GM21381 (cell line): ENCODE measurements at regions not wholly inside any gene's neighbourhood (a gene's known extent, or its start where the extent isn't known, plus 50 kb on each side); places are given as distances from the start of the nearest gene placed in this dataset.

Experiments
- ATAC-seq: cut with Tn5 transposase; IDR thresholded peaks from one replicate; pipeline ENCODE4 v1.9.1; 2021; ENCODE audit warnings: mild to moderate bottlenecking, moderate library complexity; ENCODE audit not compliant: unreplicated experiment

DNA sequence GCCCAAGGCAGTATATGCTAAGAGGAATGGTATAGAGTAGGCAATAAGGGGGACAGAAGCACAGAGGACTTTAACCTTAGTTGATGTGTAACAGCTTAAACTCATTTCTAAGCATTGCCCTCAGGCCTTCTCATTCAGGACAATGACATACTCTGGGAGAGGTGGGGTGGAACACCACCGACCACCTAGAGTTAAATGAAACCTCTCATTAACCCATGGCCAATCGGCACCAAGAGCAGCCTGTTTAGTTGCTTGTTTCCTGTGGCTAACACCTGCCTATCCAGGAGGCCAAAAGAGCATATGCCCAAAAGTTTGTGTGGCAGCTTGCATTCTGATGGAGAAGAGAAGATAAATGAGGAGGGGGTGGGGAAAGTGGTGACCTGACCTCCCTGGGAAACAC is 50.0 kb downstream of the PABIR2 start:
- ATAC-seq, result no peak

DNA sequence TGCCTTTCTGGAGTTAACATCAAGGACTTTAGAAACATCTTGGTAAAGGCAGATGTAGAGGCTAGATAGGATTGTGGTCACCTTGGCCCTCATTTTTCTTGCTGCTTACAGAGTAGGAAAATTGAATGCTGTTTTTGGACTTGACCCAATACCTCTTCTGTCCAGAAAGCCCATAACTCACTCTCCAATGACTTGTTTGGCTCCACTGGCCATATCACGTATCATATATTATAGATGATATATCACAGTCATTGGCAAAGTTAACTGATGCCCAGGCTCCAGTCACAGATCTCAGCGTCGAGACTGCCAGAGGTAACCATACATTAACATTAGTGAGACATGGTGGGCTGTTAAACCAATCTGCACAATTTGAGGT is 50.6 kb downstream of the PABIR2 start:
- no peak for ATAC-seq

DNA sequence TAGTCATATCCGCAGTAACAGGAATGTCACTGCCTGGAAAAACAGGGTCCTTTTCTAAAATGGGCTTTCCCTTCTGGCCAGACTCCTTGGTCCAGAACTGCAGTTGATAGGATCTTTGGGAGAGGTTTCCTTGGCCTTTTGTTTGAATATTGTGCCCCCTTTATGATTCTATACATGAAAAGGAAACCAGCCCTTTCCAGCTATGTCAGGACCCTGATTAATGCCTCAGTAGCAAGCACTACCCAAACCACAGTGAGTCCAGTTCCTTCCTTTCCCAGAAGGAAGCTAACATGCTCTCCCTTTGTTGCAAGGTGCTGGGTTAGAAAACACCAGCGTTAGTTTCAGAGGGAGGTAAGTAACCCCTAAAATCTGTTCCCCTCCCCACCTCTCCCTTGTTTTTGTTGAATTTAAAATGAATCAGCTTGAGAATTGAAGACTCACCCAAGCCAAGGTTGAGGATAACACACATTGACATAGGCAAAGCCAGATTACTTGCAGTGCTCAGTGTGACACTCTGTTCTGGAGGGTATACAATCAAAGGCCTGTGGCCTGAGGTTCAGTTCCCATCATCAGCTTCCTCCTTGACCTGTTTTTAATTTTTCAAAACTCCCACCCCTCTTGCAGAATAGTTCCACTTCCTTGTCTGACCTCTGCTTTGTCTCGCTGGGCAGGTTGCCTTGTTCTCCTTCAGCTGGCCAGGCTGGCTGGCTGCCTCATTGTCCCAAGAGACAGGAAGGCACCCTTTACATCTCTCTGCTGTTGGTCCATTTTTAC is 51.2 kb downstream of the PABIR2 start:
- ATAC-seq, result no peak

DNA sequence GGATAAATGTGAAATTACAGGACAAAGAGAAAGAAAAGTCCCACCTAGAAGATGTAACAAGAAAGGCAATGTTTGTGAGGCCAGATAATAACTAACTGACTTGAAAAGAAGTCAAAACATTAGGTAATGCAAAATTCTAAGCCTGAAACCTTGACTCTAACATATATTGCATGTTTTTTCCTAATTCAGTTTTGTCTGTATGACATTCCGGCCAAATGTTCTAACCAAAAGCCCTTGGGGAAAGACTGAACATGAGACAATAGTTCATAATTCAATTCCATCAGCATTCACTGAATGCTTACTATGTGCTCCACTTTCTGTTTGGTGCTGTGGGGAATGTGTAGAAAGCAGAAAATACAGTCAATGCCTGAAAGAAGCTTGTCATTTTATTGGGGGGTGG is 53.9 kb downstream of the PABIR2 start:
- no peak for ATAC-seq

DNA sequence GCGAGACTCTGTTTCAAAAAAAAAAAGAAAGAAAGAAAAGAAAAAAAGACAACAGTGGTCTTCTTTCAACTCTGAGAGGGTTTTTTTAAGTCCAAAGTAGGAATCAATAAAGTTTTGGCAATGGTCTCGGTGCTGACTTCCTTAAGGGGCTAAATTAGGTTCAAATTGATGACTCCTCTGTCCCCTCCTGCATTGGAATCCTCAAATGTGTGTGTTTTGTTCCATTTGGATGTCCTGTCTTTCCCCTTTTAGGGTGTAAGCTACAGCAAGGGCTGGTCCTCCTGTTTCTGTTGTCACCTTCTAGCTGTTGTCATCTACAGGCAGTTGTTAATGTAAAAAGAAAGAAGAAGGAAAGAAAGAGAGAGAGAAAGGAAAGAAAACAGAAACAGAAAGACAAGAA is 54.4 kb downstream of the PABIR2 start:
- no peak for ATAC-seq

DNA sequence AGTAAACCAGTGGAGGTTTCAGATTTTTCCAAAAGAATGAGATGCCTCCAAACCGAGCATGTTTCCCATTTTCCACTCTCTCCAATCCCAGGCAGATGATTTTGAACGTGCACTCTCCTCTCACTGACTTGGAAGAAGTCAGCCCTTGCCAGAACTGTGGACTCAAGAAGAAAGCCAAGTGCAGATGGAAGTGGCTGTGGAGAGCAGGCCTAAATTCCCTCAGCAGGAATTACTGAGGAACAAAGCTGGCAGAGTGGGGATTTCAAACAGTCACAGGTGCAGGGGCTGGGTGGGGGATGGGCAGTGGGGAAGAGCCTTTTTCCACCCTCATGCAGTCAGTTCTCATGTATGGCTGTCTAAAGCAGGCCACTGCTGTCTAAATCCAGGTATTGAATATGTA is 55.3 kb downstream of the PABIR2 start:
- no peak for ATAC-seq

DNA sequence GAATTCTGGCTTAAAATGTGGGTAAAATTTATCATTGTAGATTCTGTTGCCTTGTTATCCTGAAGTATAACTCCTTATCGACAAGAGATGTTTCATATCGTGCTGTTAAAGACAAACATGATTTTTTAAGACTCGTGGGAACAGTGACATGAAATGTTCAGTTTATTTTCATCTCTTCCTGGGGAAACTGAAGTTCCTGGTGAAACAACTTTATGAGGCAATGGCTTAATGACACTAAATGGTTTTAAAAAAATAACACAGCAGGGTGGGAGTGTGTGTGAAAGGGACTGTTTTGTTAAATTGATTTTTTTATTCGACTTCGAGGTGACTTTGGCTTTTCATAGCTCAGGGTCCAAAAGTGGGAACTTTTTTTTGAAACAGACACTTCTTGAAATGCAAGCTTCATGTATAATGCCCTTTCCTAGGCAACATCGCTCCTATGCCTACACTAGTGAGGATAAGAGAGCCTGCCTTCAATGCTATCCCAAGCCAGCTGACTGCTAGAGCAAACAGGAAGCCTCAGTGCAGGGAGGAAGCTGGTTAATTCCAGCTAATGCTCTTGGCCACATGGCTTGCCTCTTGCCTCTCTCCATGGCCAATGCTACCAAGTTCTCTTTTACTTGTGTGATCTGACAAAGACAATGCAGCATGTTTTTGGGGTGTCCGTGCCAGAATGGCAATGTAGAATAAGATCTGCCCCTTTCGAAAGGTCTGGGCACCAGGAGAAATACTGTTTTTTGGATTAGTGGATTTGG is 57.8 kb downstream of the PABIR2 start:
- ATAC-seq, result no peak

DNA sequence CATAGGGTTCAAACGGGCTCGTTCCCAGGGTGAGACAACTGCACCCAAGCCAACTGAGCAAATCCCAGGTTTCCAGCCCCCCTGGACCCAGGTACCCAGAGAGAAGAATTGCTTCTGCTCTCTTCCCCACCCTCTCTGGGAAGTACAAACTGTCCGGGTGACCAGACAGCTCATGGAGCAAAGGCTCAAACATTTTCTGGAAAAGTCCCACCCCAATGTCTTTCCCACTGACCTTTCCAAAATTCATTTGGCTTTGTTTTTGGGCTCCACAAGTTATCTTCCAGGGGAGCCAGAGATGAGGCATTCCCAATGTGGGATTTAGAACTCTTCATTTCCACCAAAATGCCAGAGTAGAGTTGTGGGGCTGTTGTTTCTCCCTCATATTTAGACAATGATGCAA is 58.6 kb downstream of the PABIR2 start:
- ATAC-seq, result no peak

DNA sequence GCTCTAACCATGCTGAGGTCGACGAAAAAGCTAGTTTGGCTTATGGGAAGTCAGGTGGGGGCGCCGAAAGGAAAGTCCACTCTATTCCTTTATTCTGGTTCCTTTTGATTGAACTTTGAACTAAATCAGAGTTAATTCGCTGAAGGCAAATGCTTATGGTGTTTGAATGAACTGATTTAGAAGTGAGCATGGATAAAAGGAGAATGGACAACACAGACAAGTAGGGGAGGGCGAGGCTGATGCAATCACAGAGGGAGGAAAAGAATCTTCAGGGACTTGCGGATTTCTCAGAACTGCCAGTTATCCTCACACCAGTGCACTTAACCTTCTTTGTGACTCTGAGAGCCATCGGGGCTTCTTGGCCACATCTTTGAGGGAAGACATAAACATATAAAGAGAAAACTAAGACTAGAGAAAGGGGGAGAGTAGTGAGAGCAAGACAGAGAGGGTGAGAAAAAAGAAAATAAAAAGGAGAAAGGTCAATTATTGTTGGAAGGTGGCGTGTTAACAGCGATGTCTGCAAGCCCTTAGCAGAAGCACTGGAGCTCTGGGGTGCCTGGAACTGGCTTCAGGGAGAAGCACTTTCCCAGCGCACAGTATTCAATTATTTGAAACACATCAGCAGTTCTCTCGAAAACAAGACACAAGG is 59.2 kb downstream of the PABIR2 start:
- no peak for ATAC-seq

DNA sequence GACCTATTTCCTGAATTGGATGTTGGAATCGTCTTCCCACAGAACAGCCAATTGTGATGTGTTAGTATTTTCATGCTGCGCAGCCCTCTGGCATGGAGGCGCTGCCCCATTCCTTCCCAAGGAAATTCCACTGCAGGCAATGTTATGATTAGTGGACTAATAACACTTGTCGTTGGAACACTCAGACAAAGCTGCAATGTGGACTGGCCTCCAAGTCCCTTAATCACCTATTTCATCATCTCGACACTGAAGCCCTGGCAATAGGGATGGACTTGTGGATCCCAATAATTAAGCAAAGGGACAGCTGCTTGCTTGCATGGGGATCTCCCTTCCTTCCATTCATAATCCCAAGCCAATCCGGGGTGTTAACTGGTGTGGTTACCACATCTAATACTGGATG is 59.9 kb downstream of the PABIR2 start:
- no peak for ATAC-seq

DNA sequence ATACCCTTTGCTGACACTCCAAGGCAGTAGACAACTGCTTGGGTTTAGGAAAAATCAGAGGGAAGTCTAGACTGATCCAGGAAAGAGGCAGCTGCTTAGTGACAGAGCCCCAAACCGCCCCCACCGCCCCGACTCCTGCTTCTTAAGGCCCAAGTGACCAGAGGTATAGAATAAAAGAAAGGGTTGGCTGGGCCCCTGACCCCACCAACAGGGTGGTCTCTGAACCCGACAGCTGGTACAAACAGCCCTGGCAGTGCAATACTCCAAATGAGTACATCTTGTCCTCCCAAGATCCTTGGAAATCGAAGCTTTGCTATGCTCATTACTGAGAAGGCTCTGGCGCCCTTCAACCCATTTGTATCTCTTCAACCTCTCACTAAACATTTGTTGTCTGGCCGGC is 60.6 kb downstream of the PABIR2 start:
- ATAC-seq, result no peak

DNA sequence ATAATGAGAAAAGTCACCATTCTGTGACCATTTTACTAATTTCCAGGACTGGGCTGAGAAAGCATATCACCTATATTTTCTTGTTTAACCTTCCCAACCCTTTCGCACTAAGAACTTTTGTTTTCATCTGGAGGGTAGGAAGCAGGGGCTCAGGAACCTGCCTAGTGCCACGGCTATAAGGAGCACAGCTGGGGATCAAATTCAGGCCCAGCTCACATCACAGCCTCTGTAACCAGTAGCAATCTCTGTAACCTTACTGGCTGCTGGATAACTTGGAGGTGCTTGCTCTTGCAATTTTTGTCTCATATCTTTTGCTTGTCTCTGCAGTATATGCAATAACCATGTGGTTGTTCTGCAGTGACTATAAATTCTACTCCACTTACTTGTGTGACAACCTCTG is 62.0 kb downstream of the PABIR2 start:
- no peak for ATAC-seq

DNA sequence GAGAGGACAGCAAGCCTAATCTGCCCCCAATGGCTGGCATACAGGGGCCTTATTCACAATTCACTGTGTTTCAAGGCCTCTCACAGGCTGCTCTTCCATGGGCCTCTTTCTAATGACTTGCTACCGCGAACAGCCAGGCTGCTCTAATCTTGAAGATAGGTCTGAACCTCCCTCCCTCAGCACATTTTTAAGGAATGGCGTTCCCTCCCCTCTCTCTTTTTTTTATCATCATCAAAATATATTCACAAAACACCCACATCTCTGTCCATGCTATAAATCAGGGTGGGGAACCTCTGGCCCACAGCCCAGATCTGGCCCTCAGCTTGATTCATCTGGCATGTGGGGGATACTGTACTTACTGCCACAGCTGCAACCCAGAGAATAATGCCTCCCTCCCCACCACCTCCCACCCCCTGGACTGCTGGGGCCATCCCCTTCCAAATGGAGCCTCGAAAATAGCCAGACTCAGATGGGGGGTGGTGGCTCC is 62.5 kb downstream of the PABIR2 start:
- no peak for ATAC-seq

DNA sequence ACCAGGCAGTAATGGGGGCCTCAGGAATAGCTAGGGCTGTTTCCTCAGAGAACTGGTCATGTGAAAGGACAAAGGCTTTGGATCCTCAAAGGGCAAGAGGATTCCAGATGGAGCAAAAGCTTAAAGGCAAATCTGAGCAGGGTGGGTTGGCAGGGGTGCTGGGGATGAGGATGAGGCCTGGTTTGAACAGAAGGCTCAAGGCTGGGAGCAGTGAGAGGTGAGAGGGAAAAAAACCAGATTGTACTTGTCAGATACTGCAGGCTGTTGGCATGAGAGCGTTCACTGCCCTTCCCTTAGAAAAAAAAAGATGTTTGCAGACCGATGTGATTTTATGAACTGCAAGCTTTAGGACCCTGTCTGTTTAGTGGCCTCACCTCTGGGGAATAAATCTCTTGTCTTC is 63.4 kb downstream of the PABIR2 start:
- no peak for ATAC-seq

DNA sequence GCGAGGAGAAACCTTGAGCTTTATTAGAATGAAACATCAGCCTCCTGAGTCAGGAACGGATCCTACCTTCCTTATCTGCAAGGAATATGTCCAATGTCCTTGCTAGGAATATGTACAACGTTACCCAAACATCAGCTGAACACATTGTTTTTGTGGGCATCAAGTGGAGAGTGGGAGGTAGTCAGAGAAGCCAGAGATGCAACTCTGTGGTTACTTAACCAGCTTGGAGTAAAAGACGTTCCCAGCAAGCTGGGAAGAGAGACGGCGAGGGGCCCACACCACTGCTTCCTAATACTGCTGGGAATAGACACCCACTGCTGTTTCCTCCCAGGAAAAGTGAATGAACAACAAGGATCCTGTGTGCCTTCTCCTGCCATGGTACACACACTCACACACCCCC is 64.3 kb downstream of the PABIR2 start:
- ATAC-seq, result no peak

DNA sequence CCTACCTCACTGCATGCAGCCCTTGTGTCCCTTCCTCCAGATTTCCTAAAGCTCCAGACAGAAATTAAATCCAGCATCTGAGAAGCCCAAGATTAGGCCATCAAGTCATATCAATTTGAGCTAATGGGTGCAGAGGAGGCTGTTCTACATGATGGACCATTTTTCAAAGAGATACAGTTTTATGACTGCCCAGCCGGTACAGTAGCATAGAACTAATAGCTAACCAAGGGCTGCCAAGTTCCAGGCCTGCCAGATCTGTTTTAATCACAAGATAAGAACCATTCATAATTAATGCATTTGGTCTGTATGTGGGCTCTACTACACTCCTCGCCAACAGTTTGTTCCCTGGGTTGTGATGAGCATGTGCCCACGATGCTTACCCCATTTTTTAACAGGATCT is 64.9 kb downstream of the PABIR2 start:
- ATAC-seq, result no peak

DNA sequence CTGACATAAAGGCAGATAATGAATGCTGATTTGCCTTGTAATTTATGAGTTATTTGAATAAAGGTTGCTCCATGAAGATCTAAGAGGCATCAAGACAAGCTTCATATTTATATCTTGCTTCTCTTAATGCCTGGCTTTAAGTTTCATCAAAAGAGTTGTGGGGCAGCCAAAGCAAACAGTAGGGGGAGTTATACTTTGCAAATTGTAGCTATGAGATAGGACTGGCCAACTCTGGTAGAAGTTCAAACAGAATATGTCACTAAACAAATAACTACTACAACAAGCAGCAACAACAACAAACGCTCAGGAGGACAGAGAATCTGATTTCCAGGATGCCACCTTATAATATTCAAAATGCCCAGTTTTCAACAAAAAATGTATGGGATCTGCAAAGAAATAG is 69.1 kb upstream of the PLAC1 start:
- no peak for ATAC-seq

DNA sequence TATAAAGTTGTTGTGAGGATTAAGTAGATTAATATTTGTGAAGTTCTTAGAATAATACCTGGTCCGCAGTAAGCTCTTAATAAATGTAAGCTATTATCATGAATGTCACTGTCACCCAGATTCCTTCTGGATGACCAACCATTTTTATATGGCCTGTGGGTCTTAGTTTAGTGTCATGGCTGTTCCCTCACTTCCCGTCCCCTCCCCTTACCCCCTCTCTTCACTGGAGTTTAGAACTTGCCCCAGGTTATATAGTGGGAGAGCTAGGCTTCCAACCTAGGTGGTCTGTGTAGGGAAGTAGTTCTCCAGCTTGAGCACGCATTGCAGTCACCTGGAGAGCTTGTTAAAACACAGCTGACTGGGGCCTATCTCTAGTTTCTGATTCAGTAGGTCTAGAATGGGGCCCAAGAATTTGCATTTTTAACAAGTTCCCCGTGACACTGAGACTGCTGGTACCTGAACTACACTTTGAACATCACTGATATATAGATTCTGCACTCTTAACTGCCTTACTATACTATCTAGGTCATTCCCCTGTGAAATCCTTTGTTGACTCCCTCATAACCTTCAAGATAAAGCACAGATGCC is 66.9 kb upstream of the PLAC1 start:
- no peak for ATAC-seq

DNA sequence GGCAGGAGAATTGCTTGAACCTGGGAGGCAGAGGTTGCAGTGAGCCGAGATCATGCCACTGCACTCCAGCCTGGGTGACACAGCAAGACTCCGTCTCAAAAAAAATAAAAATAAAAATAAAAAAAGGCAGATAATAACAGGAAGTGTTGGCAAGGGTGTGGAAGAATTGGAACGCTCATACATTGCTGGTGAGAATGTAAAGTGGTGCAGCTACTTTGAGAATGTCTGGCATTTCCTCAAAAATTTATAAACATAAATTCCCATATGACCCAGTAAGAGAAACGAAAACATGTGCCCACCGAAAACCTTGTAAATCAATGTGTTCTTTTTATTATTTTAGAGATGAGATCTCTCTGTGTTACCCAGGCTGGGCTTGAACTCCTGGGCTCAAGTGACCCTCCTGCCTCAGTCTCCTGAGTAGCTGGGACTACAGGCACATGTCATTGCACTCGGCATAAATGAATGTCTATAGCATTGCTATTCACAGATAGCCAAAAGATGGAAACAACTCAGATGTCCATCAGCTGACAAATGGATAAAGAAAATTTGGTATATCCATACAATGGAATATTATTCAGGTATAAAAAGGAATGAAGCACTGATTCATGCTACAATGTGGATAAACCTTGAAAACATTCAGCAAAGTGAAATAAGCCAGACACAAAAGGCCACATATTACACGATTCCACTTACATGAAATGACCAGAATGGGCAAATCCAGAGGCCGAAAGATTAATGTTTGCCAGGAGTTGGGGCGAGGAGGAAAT is 63.7 kb upstream of the PLAC1 start:
- no peak for ATAC-seq

DNA sequence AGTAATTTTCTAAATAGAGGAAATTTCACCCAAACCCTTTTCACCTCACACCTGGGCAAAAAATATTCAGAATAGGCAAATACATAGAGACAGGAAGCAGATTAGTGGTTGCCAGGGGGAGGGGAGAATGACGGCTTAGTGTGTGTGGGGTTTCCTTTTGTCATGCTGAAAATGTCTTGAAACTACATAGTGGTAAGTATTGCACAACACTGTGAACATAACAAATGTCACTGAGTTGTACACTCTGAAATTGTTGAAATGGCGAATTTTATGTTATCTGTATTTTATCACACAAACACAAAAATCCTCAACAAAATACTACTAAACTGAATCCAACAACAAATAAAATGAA is 60.7 kb upstream of the PLAC1 start:
- peak; percentile 84 for ATAC-seq
